Transverse colon (tissue), 3 donors: ENCODE measurements at regions not wholly inside any gene's neighbourhood (a gene's known extent, or its start where the extent isn't known, plus 50 kb on each side); places are given as distances from the start of the nearest gene placed in this dataset.
"Not testable (repeated sequence)": the region's sequence is repeated elsewhere in the genome, so short reads cannot be mapped to it uniquely, and the experiment has no call there.

Source experiments
- CTCF ChIP-seq, 5 experiments: fragments of 200-600 bp in 3 of 5; fragments of 450-650 bp in 2 of 5; sonication (generic) in 3 of 5; IDR thresholded peaks; 1 replicate in 2 of 5; 2 replicates in 3 of 5; pipeline ENCODE4 v1.5.1; 2016 to 2017; ENCODE audit warnings: antibody characterized with exemption in 5 of 5, inconsistent platforms in 3 of 5, mild to moderate bottlenecking in 2 of 5, moderate library complexity in 1 of 5
- EP300 ChIP-seq: sonication (generic); formaldehyde crosslinking; IDR thresholded peaks from one replicate; pipeline ENCODE4 v1.6.1; 2017; ENCODE audit warnings: antibody characterized with exemption, low read depth
- POLR2A ChIP-seq: fragments of 450-650 bp; IDR thresholded peaks from one replicate; pipeline ENCODE4 v1.6.1; 2016; ENCODE audit warnings: antibody characterized with exemption, mild to moderate bottlenecking, moderate library complexity

- TF ChIP-seq POLR2A; CTCF (IDR thresholded peaks at IDR 0.05); EP300: not testable (repeated sequence)
Measured at GRCh38 chr9:40768178-40768577, 360.3 kb downstream of the FOXD4L6 start.
